ENCODE measurements at regions not wholly inside any gene's neighbourhood (a gene's known extent, or its start where the extent isn't known, plus 50 kb on each side); places are given as distances from the start of the nearest gene placed in this dataset.

DNA sequence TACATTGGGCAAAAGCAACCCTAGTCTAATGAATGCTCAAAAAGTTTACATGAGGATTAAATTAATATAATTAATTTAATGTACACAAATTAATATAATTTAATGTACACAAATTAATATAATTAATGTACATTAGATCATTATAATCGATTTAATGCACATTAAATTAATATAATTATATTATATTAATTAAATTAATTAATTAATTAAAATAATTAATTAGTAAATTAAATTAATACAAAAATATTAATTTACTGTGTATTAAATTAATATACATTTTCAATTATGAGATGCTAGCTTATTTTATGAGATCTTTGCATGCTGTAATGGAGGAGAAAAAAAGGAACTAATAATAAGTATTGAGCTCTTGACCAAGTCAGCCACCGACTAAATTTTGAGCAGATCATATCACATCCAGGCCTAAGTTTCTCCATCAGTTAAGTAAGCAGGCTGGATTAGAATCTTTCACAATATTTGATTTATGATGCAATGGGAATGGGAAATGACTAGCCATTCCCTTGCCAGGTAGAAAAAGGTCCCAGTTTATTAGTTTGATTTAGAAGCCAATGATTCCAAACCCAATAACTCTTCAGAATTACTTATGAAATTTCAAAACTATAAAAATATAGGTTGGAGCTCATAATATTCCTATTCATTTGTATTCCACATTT is 533.4 kb upstream of the GRIA1 start:
- Mint-ChIP-seq H3K36me3 (ENCODE audit: low read depth, unreplicated experiment) (no peaks in the 10 kb centered on the region), H3K27me3 (ENCODE audit: unreplicated experiment) (no peaks in the 10 kb centered on the region), H3K27ac (ENCODE audit: unreplicated experiment) (no peak overlapping the region), H3K9me3 (ENCODE audit: unreplicated experiment) (no peaks in the 10 kb centered on the region), H3K4me3 (ENCODE audit: unreplicated experiment) (no peak overlapping the region), H3K4me1 (ENCODE audit: unreplicated experiment) (no peaks in the 10 kb centered on the region)
- TF ChIP-seq, protein P1, sequence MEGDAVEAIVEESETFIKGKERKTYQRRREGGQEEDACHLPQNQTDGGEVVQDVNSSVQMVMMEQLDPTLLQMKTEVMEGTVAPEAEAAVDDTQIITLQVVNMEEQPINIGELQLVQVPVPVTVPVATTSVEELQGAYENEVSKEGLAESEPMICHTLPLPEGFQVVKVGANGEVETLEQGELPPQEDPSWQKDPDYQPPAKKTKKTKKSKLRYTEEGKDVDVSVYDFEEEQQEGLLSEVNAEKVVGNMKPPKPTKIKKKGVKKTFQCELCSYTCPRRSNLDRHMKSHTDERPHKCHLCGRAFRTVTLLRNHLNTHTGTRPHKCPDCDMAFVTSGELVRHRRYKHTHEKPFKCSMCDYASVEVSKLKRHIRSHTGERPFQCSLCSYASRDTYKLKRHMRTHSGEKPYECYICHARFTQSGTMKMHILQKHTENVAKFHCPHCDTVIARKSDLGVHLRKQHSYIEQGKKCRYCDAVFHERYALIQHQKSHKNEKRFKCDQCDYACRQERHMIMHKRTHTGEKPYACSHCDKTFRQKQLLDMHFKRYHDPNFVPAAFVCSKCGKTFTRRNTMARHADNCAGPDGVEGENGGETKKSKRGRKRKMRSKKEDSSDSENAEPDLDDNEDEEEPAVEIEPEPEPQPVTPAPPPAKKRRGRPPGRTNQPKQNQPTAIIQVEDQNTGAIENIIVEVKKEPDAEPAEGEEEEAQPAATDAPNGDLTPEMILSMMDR (IDR thresholded peaks at IDR 0.05; ENCODE audit: unreplicated experiment): no peak
- DNase-seq (ENCODE audit: low spot score): no peak

DNA sequence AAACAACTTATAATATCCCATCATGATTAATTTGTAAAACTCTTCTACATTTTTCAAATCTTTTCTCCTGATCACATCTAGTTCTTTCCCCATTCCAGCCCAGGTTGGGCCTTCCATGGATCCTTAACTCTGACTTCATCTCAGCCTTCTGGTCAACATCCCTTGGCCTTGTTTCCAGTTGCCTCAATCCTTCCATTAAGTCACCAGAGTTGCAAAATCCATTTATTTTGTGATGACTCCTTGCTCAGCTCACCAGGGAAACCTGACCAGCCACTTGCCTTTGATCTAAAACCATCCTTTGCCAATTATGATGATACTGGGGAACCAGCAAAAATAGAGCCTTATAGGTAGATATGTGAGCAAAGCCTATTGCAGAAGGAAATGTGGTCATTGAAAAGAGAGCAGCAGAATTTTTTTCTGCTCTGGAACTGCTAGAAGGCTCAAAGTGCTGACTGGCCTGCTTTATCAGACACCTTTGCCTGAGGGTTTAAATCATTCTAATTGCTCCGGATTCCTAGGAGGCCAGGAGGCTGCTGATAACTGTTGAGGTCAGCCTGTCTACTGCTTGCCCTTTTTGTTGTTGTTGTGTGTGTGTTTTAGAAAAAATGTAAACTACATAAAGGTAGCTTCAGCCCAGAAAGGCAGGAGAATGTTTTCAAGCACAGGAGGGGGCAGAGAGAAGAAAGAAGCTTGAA is 512.2 kb upstream of the GRIA1 start:
- Mint-ChIP-seq H3K36me3 (ENCODE audit: low read depth, unreplicated experiment) (no peaks in the 10 kb centered on the region), H3K4me1 (ENCODE audit: unreplicated experiment) (no peaks in the 10 kb centered on the region), H3K27ac (ENCODE audit: unreplicated experiment) (no peak overlapping the region), H3K4me3 (ENCODE audit: unreplicated experiment) (no peak overlapping the region), H3K9me3 (ENCODE audit: unreplicated experiment) (no peaks in the 10 kb centered on the region), H3K27me3 (ENCODE audit: unreplicated experiment) (no peaks in the 10 kb centered on the region)
- DNase-seq (ENCODE audit: low spot score): no peak
- TF ChIP-seq, protein P1 (IDR thresholded peaks at IDR 0.05; ENCODE audit: unreplicated experiment): no peak

DNA sequence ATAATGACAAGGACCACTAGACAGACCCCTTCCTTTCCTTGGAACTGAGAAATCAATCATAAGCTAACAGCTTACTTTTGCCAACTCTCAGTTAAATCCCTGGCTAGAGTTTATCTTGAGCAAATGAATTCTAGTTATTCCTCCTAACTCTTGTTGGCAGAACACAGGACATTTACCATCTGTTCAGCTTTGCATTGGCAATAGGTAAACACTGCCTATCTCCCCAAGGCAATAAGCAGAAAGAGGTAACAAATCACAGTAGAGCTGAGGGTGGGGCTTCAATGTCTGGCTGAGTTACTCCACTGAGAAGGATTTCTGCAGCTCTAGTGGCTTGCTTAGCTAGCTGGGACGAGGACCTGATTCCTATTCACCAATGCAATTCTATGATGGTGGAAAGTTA is 503.3 kb upstream of the GRIA1 start:
- TF ChIP-seq, protein P1 (IDR thresholded peaks at IDR 0.05; ENCODE audit: unreplicated experiment): no peak
- H3K27me3 Mint-ChIP-seq (ENCODE audit: unreplicated experiment): peaks cover 2% of the 10 kb centered on the region
- H3K27ac Mint-ChIP-seq (ENCODE audit: unreplicated experiment): no peak overlapping the region
- H3K9me3 Mint-ChIP-seq (ENCODE audit: unreplicated experiment): no peaks in the 10 kb centered on the region
- no peaks in the 10 kb centered on the region for H3K36me3 Mint-ChIP-seq (ENCODE audit: low read depth, unreplicated experiment)
- no peak for DNase-seq (ENCODE audit: low spot score)
- H3K4me3 Mint-ChIP-seq (ENCODE audit: unreplicated experiment): no peak overlapping the region
- H3K4me1 Mint-ChIP-seq (ENCODE audit: unreplicated experiment): no peaks in the 10 kb centered on the region

DNA sequence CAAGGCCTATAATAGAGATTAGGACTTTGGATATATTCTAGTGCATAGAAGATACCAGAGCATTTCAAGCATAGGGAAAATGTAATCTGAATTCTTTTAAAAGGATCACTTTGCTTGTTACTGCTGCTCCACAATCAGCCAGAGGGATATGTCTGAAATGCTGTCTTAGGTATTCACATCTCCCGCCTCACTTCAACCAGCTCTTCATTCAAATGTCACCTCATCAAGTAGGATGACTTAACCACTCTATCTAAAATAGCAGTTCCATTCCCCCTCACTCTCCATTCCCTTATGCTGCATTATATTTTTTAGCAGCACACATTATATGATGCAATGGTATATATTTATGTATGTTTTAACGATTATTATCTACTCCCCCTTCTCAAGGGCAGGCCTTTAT is 500.3 kb upstream of the GRIA1 start:
- Mint-ChIP-seq H3K27me3 (ENCODE audit: unreplicated experiment) (peaks cover 2% of the 10 kb centered on the region), H3K27ac (ENCODE audit: unreplicated experiment) (no peak overlapping the region), H3K9me3 (ENCODE audit: unreplicated experiment) (no peaks in the 10 kb centered on the region), H3K36me3 (ENCODE audit: low read depth, unreplicated experiment) (no peaks in the 10 kb centered on the region), H3K4me3 (ENCODE audit: unreplicated experiment) (no peak overlapping the region), H3K4me1 (ENCODE audit: unreplicated experiment) (no peaks in the 10 kb centered on the region)
- TF ChIP-seq, protein P1 (IDR thresholded peaks at IDR 0.05; ENCODE audit: unreplicated experiment): no peak
- DNase-seq (ENCODE audit: low spot score): no peak

DNA sequence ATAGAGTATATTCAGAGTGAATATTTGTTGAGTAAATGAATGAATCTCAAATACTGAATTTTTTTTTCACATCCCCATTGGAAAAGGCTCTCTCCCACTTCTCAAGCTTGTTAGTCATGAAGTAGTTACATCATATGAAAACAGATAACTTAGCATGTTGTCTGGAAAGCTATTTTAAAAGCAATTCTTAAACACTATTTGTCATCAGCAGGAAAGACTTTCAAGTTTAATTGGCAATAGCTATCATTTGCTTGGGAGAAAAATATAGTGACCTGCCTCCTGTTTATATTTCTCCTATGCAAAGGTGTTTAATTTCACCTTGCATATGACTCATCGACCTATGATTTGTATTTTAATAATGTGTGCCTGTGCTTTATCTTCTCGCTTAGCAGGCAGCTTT is 499.8 kb upstream of the GRIA1 start:
- Mint-ChIP-seq H3K4me1 (ENCODE audit: unreplicated experiment) (no peaks in the 10 kb centered on the region), H3K9me3 (ENCODE audit: unreplicated experiment) (no peaks in the 10 kb centered on the region), H3K27me3 (ENCODE audit: unreplicated experiment) (peaks cover 2% of the 10 kb centered on the region), H3K36me3 (ENCODE audit: low read depth, unreplicated experiment) (no peaks in the 10 kb centered on the region), H3K27ac (ENCODE audit: unreplicated experiment) (no peak overlapping the region), H3K4me3 (ENCODE audit: unreplicated experiment) (no peak overlapping the region)
- DNase-seq (ENCODE audit: low spot score): no peak
- TF ChIP-seq, protein P1 (IDR thresholded peaks at IDR 0.05; ENCODE audit: unreplicated experiment): no peak
